Motor neuron (in vitro differentiated cells): ENCODE measurements at regions not wholly inside any gene's neighbourhood (a gene's known extent, or its start where the extent isn't known, plus 50 kb on each side); places are given as distances from the start of the nearest gene placed in this dataset.
A peak's percentile ranks its signal among the peaks of the same experiment; 100 is the strongest.

Experiments used
- ATAC-seq, 8 experiments: fragments of 200-7000 bp; cut with Tn5 transposase; replicated peaks in 6 of 8; 2 replicates each; pipeline ENCODE4 v1.8.0; 2021; ENCODE audit warnings: mild to moderate bottlenecking in 8 of 8, moderate library complexity in 8 of 8
- H3K27ac ChIP-seq, 2 donors: fragments of 250-450 bp; sonication (Bioruptor Pico); 2 replicates each; pipeline ENCODE4 v1.9.0; 2021; ENCODE audit warnings: antibody characterized with exemption in 2 of 2, mild to moderate bottlenecking in 2 of 2, moderate library complexity in 1 of 2
- H3K4me1 ChIP-seq, 2 donors: fragments of 250-450 bp; sonication (Bioruptor Pico); replicated peaks in 1 of 2; 2 replicates each; pipeline ENCODE4 v1.6.1; 2021; ENCODE audit warnings: antibody characterized with exemption in 2 of 2, mild to moderate bottlenecking in 2 of 2, moderate library complexity in 1 of 2
- H3K4me3 ChIP-seq, 5 donors: fragments of 250-450 bp; sonication (Bioruptor Pico); 2 replicates each; pipeline ENCODE4 v1.9.0; 2021; ENCODE audit warnings: antibody characterized with exemption in 5 of 5, mild to moderate bottlenecking in 5 of 5, moderate library complexity in 4 of 5
- WGBS, 10 experiments: fragments of 450-650 bp; shearing (Covaris generic); methylation state at CpG; one replicate each; pipeline ENCODE4 v1.0.0; 2022; 5-methylcytosine and 5-hydroxymethylcytosine counted together
- in situ Hi-C, 9 experiments: fragments of 400-800 bp; cut with MboI; loops; one replicate each; pipeline ENCODE4 v1.15.0; 2021; ENCODE audit warnings: low sequenced_read_pairs in 9 of 9, low pct_unique_long_range_greater_than_20kb in 2 of 9; ENCODE audit not compliant: unreplicated experiment in 9 of 9

DNA sequence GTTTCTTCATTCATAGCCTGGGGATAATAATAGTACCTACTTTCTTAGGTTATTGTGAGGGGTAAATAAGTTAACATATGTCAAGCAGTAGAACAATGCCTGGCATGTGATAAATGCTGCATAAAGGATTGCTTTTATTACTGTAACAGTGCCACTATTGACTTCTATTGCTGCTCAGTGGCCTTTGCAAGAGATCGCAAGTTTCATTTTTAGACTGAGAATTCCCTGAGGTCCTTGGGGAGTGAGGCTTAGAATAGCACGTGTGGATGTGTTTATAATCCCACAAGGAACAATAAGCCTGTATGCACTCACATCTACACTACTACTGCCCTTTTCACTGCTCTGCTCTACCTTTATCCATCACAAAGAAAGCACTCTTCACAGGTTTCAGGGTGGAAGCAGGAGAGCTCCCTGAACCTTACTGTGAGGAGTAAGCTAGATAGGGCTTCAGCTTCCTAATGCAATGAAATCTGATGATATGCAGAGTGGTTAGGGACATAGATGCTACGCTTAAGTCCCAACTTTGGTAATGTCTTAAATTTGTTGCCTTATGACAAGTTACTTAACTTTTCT lies 302.6 kb downstream of the SNAPC1 start:
- peak in 2 of 8 experiments; percentile 16 to 32 for ATAC-seq
- H3K4me3 ChIP-seq: no peak overlapping the region
- 28 to 100% (median 56%) methylated on average over 1 to 3 of the region's 3 CpGs; no CpG with 5 or more reads in 1 of the 10 experiments for WGBS, 10 experiments

DNA sequence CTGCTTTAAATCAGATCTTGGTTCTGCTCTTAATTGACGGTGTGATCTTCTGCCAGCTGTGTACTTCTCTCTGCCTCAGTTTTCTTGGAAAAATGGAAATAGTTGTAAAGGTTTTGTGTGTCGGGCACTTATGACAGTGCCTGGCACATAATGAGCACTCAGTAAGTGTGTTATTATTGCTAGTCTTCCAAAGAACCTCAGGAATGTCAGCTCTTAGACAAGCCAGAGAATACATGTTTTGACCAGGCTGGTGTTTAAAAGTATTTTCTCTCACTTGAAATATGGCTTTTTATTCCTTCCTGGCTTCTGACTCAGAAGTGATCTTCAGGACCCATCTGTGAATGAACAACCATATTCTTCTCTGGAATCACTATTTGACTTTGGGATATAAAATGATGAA lies 304.1 kb downstream of the SNAPC1 start:
- Histone ChIP-seq H3K4me1 (peaks cover 9 to 12% of the 10 kb centered on the region in 2 donors), H3K27ac (no peak overlapping the region), H3K4me3 (no peak overlapping the region)
- ATAC-seq: no peak
- in situ Hi-C loops: no loop called here
- WGBS, 10 experiments: 0 to 100% (median 89%) methylated on average over 1 to 2 of the region's 2 CpGs; no CpG with 5 or more reads in 2 of the 10 experiments

More for the DNA sequence above, 302.6 kb downstream of the SNAPC1 start:
- Histone ChIP-seq H3K4me1 (no peaks in the 10 kb centered on the region), H3K27ac (no peak overlapping the region)
- in situ Hi-C loops: no loop called here

DNA sequence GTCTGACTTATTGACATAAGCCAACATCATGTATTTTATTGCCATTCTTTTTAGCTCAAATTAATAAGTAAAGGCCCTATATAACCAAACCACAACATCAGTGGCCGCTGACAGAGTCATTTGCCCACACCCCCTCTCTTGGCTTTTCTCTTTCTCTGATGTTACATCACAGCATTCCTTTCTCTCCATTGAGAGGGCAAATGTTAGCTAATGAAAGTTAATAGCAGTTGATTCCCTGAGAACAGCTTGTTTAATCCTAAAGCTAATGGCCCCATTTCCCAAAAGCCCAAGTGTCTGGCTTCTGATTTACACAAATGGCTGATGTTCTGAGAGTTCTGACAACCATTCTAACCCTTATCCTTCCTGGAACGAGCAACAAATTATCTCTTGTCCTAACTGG lies 308.8 kb downstream of the SNAPC1 start:
- peak overlapping the region in 1 of 2 donors; percentile 54 for H3K27ac ChIP-seq
- ATAC-seq: peak in 5 of 8 experiments; percentile 30 to 77 (median 51)
- 0 to 60% (median 24%) methylated on average over 1 to 2 of the region's 2 CpGs; no CpG with 5 or more reads in 2 of the 10 experiments for WGBS, 10 experiments
- in situ Hi-C loops: no loop called here
- peaks cover 15 to 31% of the 10 kb centered on the region in 2 donors for H3K4me1 ChIP-seq
- H3K4me3 ChIP-seq: no peak overlapping the region

DNA sequence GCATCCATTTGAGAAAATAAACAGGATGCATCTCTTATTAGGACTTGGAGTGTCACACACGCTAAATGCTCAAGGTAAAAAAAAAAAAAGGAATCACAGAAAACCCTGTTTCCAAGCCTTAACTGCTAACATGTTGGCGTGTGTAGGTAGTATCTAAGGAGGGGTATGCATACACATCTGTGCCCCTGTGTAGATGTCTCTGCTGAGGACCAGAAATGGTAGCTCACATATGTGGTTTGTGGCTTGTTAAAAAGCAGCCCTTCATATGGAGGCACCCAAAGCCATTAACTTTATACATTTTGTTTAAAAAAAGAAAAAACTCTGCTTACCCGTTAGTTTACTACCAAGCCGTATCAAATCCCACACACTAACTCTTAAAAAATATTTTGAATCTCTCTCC lies 314.1 kb downstream of the SNAPC1 start:
- H3K27ac ChIP-seq: no peak overlapping the region
- ATAC-seq: no peak
- WGBS, 10 experiments: 7 to 100% (median 91%) methylated on average over 1 to 4 of the region's 4 CpGs
- peaks cover 12 to 45% of the 10 kb centered on the region in 2 donors for H3K4me1 ChIP-seq
- no peak overlapping the region for H3K4me3 ChIP-seq
- in situ Hi-C loops: no loop called here

DNA sequence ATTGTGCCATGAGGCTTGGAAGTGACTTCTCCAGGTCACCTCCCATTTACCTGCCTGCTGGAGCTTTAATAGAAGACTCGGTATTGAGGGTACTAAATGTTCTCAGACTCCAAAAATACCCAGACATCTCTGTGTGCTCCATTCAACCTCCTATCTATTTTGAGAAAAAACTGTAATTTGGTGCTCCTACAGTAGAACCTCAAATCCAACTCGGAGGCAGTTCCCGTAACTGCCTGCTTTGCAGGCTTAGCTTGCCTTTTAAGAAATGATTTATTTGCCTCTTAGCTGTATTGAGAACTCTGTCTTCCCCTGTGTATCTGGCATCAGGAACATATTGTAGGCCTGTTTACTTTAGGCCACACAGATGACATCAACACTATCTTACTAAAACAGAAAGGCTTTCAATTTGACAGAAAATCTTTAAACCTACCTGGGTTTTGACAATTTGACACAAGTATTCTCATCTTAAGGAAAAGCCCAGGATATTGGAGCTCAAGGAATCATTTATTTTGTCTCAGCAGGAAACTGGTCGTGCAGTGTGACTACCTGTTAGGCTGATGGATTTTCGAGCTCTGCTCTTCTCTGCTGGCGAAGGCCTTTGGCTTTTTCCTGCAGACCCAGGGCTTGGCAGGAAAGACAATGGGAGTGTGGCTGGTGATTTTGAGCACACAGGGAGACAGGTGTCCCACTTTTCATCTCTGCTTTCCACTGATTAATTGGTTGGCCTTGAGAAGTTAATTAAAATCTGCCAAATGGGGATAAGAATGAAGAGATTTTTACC lies 314.8 kb downstream of the SNAPC1 start:
- Histone ChIP-seq H3K27ac (no peak overlapping the region), H3K4me1 (peaks cover 7 to 43% of the 10 kb centered on the region in 2 donors), H3K4me3 (no peak overlapping the region)
- peak in 5 of 8 experiments; percentile 63 to 79 (median 69) for ATAC-seq
- in situ Hi-C loops: no loop called here
- 23 to 100% (median 65%) methylated on average over 1 to 6 of the region's 6 CpGs for WGBS, 10 experiments

DNA sequence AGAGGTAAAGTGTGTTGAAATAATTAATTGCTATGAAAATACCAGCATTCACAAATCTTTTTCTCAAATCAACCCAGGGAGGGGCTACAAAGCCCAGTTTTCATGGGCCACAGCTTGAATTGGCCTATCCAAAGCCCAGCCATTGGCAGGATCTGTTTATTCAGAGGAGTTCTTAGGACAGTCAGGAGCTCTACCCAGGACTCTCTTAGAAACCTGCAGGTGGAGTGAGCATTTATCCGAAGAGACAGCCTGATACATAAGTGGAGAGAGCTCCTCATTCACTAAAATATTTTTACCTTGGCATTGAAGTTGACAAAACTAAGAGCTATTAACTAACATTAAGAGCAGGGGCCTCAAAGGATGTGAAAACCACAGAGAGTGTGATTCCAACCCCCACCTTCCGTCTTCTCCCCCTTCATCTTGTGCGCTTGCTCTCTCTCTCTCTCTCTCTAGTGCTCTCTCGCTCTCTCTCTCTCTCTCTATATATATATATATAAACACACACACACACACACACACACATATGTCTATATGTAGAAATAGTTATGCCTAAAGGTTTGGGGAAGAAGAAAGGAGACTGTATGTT lies 315.5 kb downstream of the SNAPC1 start:
- WGBS, 10 experiments: 60 to 100% (median 100%) methylated on average over 1 to 4 of the region's 4 CpGs; no CpG with 5 or more reads in 3 of the 10 experiments
- in situ Hi-C loops: no loop called here

DNA sequence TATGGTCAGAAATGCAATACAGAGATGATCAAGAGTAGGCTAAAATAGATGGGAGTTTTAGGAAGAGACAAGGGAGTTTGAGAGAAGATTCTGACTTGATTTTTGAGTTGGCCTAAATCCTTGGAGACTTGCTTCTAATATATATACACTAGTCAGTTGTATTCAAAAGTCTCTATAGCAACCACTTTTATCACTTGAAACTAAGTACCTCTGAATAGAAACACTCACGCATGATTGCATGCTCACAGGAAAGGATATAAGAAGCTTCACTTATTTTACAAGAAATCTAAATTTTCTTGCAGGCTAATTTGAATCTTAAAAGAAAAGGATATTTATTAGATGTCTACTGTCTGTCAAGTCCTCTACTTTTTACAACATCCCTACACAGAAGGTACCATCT lies 316.8 kb downstream of the SNAPC1 start:
- no peak overlapping the region for H3K27ac ChIP-seq
- in situ Hi-C loops: no loop called here
- WGBS, 10 experiments: 20 to 100% (median 93%) methylated on average over 1 of the region's 1 CpG; no CpG with 5 or more reads in 2 of the 10 experiments
- peaks cover 7 to 32% of the 10 kb centered on the region in 2 donors for H3K4me1 ChIP-seq
- H3K4me3 ChIP-seq: no peak overlapping the region
- no peak for ATAC-seq

More for the DNA sequence above, 315.5 kb downstream of the SNAPC1 start:
- Histone ChIP-seq H3K27ac (no peak overlapping the region), H3K4me3 (no peak overlapping the region), H3K4me1 (peaks cover 7 to 40% of the 10 kb centered on the region in 2 donors)
- ATAC-seq: peak in 1 of 8 experiments; percentile 7

DNA sequence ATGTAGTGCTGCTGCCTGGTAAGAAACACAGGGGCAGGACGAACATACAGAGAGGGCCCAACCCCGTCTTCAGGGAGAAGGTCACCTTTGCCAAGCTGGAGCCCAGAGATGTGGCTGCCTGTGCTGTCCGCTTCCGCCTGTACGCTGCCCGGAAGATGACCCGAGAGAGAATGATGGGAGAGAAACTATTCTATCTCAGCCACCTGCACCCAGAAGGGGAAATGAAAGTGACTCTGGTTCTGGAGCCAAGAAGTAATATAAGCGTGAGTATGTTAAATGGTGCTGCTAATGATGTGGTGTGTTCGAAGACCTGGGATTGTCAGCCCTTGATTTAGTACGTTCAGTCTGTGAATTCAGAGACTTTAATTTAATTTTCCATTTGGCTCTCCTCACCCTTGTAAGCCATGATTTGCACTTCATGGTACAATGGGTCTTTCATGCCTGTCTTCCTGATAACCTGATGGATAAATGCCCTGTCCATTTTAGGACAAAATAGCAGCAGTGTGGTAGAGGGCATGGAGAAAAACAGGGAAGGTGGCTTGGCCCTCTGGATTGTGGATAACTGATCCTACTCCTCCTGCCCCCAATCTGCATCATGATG lies 318.9 kb downstream of the SNAPC1 start:
- in situ Hi-C loops: no loop called here
- WGBS, 10 experiments: 47 to 100% (median 84%) methylated on average over 1 to 9 of the region's 10 CpGs
- no peak overlapping the region for H3K27ac ChIP-seq
- peaks cover 7 to 32% of the 10 kb centered on the region in 2 donors for H3K4me1 ChIP-seq
- H3K4me3 ChIP-seq: no peak overlapping the region
- peak in 2 of 8 experiments; percentile 18 to 64 for ATAC-seq

DNA sequence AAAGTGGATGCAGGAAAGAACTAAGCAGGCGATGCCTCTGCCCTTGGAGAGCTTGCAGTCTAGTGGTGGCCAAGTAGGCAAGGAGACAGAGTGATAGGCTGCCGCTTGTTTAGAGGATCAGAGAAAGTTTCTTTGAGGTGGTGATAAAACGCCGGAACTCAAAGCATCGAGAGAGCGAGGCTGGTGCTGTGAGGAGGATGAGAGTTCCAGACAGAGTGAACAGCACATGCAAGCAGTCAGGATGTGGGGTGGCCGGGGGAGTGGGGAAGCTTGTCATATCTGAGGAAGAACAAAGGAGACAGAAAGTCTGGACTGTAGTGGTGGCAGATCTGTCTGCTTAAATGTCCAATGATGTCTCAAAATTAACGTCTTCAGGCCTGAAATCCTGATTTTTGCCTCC lies 319.7 kb downstream of the SNAPC1 start:
- no peak overlapping the region for H3K4me3 ChIP-seq

DNA sequence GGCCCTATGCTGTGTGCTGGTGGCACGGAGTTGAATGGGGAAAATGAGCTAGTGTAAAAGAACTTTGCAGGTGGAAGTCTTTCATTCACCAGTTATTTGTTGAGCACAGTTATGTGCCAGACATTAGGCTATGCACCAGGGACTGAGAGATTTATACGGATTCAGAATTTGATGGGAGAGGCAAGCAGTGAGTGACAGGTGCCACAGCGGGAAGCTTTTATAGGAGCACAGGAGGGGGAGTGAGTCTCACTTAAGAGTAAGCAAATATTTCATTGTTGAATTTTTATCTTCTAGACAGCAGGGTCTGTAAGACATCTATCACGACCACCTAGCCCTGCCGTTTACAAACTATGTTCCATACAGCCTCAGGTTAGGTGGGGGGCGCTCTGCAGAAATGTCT lies 320.6 kb downstream of the SNAPC1 start:
- peaks cover under 1 to 17% of the 10 kb centered on the region in 2 donors for H3K4me1 ChIP-seq
- no peak for ATAC-seq
- no peak overlapping the region for H3K4me3 ChIP-seq
- H3K27ac ChIP-seq: no peak overlapping the region
- WGBS, 10 experiments: 13 to 100% (median 59%) methylated on average over 1 to 6 of the region's 6 CpGs; no CpG with 5 or more reads in 2 of the 10 experiments
- in situ Hi-C loops: no loop called here

More for the DNA sequence above, 319.7 kb downstream of the SNAPC1 start:
- H3K4me1 ChIP-seq: peaks cover 7 to 26% of the 10 kb centered on the region in 2 donors
- H3K27ac ChIP-seq: no peak overlapping the region
- WGBS, 10 experiments: 7 to 100% (median 60%) methylated on average over 1 to 8 of the region's 8 CpGs; no CpG with 5 or more reads in 2 of the 10 experiments
- ATAC-seq: no peak
- in situ Hi-C loops: no loop called here

DNA sequence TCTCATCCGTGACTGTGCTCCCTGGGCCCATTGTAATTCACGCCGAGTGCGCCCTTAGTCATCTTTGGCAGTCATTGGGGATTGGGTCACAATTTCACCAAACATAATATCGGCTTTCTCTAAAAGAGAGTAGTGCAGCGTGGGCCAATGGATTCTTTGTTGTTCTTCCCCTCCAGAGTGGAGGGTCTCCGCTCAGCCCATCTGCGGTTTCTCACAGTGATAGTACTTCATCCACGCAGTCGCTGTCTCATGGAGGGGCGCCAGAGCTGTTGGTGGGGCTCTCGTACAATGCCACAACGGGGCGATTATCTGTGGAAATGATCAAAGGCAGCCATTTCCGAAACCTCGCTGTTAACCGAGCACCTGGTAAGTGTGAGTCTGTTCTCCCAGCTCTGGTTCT lies 321.8 kb downstream of the SNAPC1 start:
- ATAC-seq: no peak
- WGBS, 10 experiments: 0 to 96% (median 85%) methylated on average over 1 to 17 of the region's 17 CpGs; no CpG with 5 or more reads in 2 of the 10 experiments
- peaks cover 0 to 17% of the 10 kb centered on the region in 2 donors for H3K4me1 ChIP-seq
- in situ Hi-C loops: no loop called here
- H3K4me3 ChIP-seq: no peak overlapping the region
- H3K27ac ChIP-seq: no peak overlapping the region

DNA sequence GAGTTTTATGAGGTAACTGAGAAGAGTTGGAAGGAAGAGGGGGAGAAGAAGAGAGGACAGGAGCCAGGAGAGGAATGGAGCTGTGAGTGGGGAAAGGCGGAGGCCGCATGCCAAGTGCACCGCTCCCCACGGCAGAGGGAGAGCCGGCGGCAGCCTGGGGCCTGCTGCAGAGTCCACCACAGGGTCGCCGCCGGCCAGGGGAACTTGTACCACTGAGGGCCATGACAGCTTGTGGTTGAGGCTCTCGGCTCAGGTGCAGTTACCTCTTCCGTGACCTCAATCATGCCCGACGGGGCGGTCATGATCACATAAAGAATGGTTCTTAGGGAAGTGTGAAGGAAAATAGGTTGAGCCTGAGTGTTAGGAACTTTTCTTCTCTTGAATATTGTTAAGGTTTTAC lies 325.0 kb downstream of the SNAPC1 start:
- in situ Hi-C loops: no loop called here
- Histone ChIP-seq H3K4me3 (no peak overlapping the region), H3K27ac (no peak overlapping the region), H3K4me1 (no peaks in the 10 kb centered on the region)
- ATAC-seq: no peak
- WGBS, 10 experiments: 86 to 93% (median 91%) methylated on average over 2 to 10 of the region's 14 CpGs; no CpG with 5 or more reads in 5 of the 10 experiments

DNA sequence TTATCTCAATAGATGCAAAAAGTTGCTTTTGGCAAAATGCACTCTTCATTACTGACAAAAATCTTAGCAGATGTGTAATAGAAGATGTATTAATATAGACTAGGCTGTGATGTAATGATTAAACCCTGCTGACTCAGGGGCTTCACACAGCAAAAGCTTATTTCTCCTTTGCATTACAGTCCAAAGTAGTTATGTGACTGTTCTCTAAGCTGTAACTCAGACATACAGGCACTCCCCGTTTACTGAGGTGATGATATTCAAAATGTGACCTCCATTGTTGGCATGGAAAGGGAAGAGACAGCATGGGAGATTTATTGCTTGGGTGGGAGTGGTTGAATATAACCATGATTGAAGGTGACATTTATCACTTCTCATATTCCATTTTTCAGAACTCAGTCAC lies 331.5 kb downstream of the SNAPC1 start:
- peak in 5 of 8 experiments; percentile 62 to 99 (median 94) for ATAC-seq
- no peak overlapping the region for H3K4me3 ChIP-seq
- in situ Hi-C loops: no loop called here

More for the DNA sequence above, 331.5 kb downstream of the SNAPC1 start:
- H3K4me1 ChIP-seq: peaks cover 0 to 10% of the 10 kb centered on the region in 2 donors
- WGBS, 10 experiments: 0 to 17% (median 8%) methylated on average over 1 of the region's 1 CpG; no CpG with 5 or more reads in 6 of the 10 experiments
- no peak overlapping the region for H3K27ac ChIP-seq
